A673 (cell line): ENCODE measurements at regions not wholly inside any gene's neighbourhood (a gene's known extent, or its start where the extent isn't known, plus 50 kb on each side); places are given as distances from the start of the nearest gene placed in this dataset.

Source experiments
- BruUV-seq: library from RNA; stranded (reverse); fragments of 400-500 nt; replicated peaks from 2 replicates; lab custom pipeline; 2021; lab: Mats Ljungman, UMichigan
- CTCF ChIA-PET: fragments of 300-600 bp; sonication (Branson Sonifier 250); formaldehyde crosslinking; loops from one replicate; lab custom pipeline; 2022; ENCODE audit warnings: antibody characterized with exemption; lab: Charles Lee
- POLR2A ChIA-PET: fragments of 300-600 bp; sonication (Branson Sonifier 250); formaldehyde crosslinking; loops from one replicate; lab custom pipeline; 2022; ENCODE audit warnings: antibody characterized with exemption; ENCODE audit not compliant: low non-redundant PET; lab: Charles Lee
- DNase-seq: peaks from one replicate; pipeline ENCODE4 v3.0.0-alpha.2; 2015; ENCODE audit warnings: low spot score
- H3K27ac ChIP-seq: fragments of 200-600 bp; sonication (generic); 2 replicates; pipeline ENCODE4 v1.5.1; 2016; ENCODE audit warnings: mixed run types, low read depth, mild to moderate bottlenecking, mixed read lengths, antibody characterized with exemption, low read length; ENCODE audit not compliant: poor library complexity, severe bottlenecking
- H3K27me3 ChIP-seq: fragments of 200-600 bp; sonication (generic); replicated peaks from 2 replicates; pipeline ENCODE4 v1.6.1; 2017; ENCODE audit warnings: mixed run types, low read depth, mild to moderate bottlenecking, mixed read lengths, antibody characterized with exemption, low read length; ENCODE audit not compliant: insufficient read depth, poor library complexity
- H3K36me3 ChIP-seq: fragments of 200-600 bp; sonication (generic); 2 replicates; pipeline ENCODE4 v1.6.1; 2016; ENCODE audit warnings: mixed run types, mild to moderate bottlenecking, mixed read lengths, antibody characterized with exemption, low read length; ENCODE audit not compliant: insufficient read depth, poor library complexity, severe bottlenecking
- H3K4me1 ChIP-seq: fragments of 200-600 bp; sonication (generic); 2 replicates; pipeline ENCODE4 v1.6.1; 2017; ENCODE audit warnings: mixed run types, mild to moderate bottlenecking, mixed read lengths, antibody characterized with exemption, low read length; ENCODE audit not compliant: insufficient read depth, poor library complexity, severe bottlenecking
- H3K4me3 ChIP-seq: fragments of 200-600 bp; sonication (generic); 2 replicates; pipeline ENCODE4 v1.5.1; 2016; ENCODE audit warnings: low read depth, mixed run types, mild to moderate bottlenecking, mixed read lengths, low read length; ENCODE audit not compliant: poor library complexity, severe bottlenecking
- H3K9me3 ChIP-seq: fragments of 200-600 bp; sonication (generic); 2 replicates; pipeline ENCODE4 v1.6.1; 2016; ENCODE audit warnings: mixed run types, low read depth, mild to moderate bottlenecking, mixed read lengths, antibody characterized with exemption, low read length; ENCODE audit not compliant: poor library complexity, severe bottlenecking
- EZH2 ChIP-seq: fragments of 200-600 bp; sonication (generic); IDR thresholded peaks from 2 replicates; pipeline ENCODE4 v1.6.1; 2017; ENCODE audit warnings: borderline replicate concordance, low read depth, mild to moderate bottlenecking, mixed read lengths, antibody characterized with exemption, low read length; ENCODE audit not compliant: poor library complexity, severe bottlenecking
- intact Hi-C: fragments of 100-400 bp; cut with micrococcal nuclease; formaldehyde crosslinking; loops from one replicate; pipeline ENCODE4 v1.10.0; 2022; ENCODE audit not compliant: unreplicated experiment
- TF ChIP-seq, protein P1 (sequence below): fragments of 300-800, 200-600 bp; sonication (generic); conservative IDR thresholded peaks from 2 replicates; pipeline ENCODE4 v1.5.1; 2017; ENCODE audit warnings: low read depth, mild to moderate bottlenecking, antibody characterized with exemption, low read length, moderate library complexity, mixed read lengths

DNA sequence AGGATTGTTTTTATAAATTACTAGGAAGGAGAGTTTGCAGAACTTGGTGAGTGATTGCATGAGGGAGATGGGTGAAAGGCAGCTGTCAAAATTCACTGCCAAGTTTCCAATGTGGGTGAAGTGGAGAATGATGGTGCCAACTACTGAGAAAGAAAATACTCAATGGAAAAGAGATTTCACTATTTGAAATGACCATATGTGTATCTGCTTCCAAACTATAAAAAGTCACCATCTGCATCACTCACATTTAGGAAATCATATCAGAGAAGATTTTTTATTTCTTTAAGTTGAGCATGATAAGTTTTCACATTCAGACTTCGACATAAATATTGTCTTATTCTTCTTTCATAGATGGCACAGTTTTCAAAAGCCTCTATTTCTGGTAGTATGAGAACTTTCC is 570.0 kb upstream of the DSEL start:
- intact Hi-C loops, result no loop called here
- no peaks in the 10 kb centered on the region for H3K36me3 ChIP-seq
- ChIA-PET CTCF (no interaction called here), POLR2A (no interaction called here)
- DNase-seq, result no peak
- H3K27me3 ChIP-seq, result no peaks in the 10 kb centered on the region
- H3K4me1 ChIP-seq, result peaks cover 6% of the 10 kb centered on the region
- no peak for TF ChIP-seq EZH2
- TF ChIP-seq, protein P1, sequence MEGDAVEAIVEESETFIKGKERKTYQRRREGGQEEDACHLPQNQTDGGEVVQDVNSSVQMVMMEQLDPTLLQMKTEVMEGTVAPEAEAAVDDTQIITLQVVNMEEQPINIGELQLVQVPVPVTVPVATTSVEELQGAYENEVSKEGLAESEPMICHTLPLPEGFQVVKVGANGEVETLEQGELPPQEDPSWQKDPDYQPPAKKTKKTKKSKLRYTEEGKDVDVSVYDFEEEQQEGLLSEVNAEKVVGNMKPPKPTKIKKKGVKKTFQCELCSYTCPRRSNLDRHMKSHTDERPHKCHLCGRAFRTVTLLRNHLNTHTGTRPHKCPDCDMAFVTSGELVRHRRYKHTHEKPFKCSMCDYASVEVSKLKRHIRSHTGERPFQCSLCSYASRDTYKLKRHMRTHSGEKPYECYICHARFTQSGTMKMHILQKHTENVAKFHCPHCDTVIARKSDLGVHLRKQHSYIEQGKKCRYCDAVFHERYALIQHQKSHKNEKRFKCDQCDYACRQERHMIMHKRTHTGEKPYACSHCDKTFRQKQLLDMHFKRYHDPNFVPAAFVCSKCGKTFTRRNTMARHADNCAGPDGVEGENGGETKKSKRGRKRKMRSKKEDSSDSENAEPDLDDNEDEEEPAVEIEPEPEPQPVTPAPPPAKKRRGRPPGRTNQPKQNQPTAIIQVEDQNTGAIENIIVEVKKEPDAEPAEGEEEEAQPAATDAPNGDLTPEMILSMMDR, result no peak
- no peak overlapping the region for H3K27ac ChIP-seq
- no peak overlapping the region for H3K4me3 ChIP-seq
- BruUV-seq, result no TSS peak
- H3K9me3 ChIP-seq, result no peaks in the 10 kb centered on the region

DNA sequence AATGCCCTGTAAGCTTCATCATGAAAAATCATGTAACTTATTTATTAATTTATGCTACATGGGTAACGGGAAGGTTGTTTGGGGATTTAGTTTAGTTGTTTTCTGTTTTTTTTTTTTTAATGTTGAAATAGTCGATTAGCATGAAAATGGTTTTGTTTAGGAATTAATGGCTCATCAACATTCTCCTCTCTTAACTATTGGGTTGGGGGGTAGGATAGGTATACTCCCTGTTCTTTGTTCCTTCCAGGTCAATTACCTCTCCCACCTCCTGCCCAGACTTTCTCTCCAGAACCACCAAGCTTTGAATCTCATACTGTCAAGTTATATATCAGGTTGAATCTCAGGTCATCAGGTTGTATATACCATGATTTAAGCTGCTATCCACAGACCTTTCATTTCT is 568.7 kb upstream of the DSEL start:
- TF ChIP-seq EZH2, result no peak
- TF ChIP-seq, protein P1, result no peak
- no TSS peak for BruUV-seq
- no peaks in the 10 kb centered on the region for H3K36me3 ChIP-seq
- H3K4me3 ChIP-seq, result no peak overlapping the region
- H3K4me1 ChIP-seq, result peaks cover 6% of the 10 kb centered on the region
- DNase-seq, result no peak
- no peaks in the 10 kb centered on the region for H3K27me3 ChIP-seq
- H3K27ac ChIP-seq, result no peak overlapping the region
- ChIA-PET POLR2A (no interaction called here), CTCF (no interaction called here)
- intact Hi-C loops, result no loop called here
- no peaks in the 10 kb centered on the region for H3K9me3 ChIP-seq

GRCh38 chr18:68083776-68084175 is 567.3 kb upstream of the DSEL start:
- DNase-seq, result no peak
- TF ChIP-seq EZH2, result no peak
- TF ChIP-seq, protein P1, result no peak
- CTCF ChIA-PET, result no interaction called here
- intact Hi-C loops, result no loop called here
- H3K36me3 ChIP-seq, result no peaks in the 10 kb centered on the region
- no peaks in the 10 kb centered on the region for H3K9me3 ChIP-seq
- no peaks in the 10 kb centered on the region for H3K27me3 ChIP-seq
- H3K27ac ChIP-seq, result no peak overlapping the region
- H3K4me1 ChIP-seq, result peaks cover 6% of the 10 kb centered on the region
- no TSS peak for BruUV-seq
- POLR2A ChIA-PET, result no interaction called here
- H3K4me3 ChIP-seq, result no peak overlapping the region
